Breast epithelium (tissue), 3 donors: ENCODE measurements at regions not wholly inside any gene's neighbourhood (a gene's known extent, or its start where the extent isn't known, plus 50 kb on each side); places are given as distances from the start of the nearest gene placed in this dataset.

Source experiments
- CTCF ChIP-seq, 3 donors: fragments of 450-650 bp; IDR thresholded peaks; one replicate each; pipeline ENCODE4 v1.5.1; 2016 to 2017; ENCODE audit warnings: antibody characterized with exemption in 3 of 3, mild to moderate bottlenecking in 3 of 3, moderate library complexity in 3 of 3
- POLR2A ChIP-seq: fragments of 450-650 bp; IDR thresholded peaks from one replicate; pipeline ENCODE4 v1.6.1; 2016; ENCODE audit warnings: antibody characterized with exemption, mild to moderate bottlenecking, moderate library complexity
- POLR2AphosphoS5 ChIP-seq, 3 donors: sonication (generic); formaldehyde crosslinking; IDR thresholded peaks; one replicate each; pipeline ENCODE4 v1.6.1; 2017; ENCODE audit warnings: antibody characterized with exemption in 3 of 3

- TF ChIP-seq CTCF (IDR thresholded peaks at IDR 0.05) (no peak), POLR2AphosphoS5 (IDR thresholded peaks at IDR 0.05) (no peak), POLR2A (no peak)
Measured at GRCh38 chr5:118554981-118555380, 433.4 kb downstream of the DTWD2 start.
